ENCODE measurements at regions not wholly inside any gene's neighbourhood (a gene's known extent, or its start where the extent isn't known, plus 50 kb on each side); places are given as distances from the start of the nearest gene placed in this dataset.

DNA sequence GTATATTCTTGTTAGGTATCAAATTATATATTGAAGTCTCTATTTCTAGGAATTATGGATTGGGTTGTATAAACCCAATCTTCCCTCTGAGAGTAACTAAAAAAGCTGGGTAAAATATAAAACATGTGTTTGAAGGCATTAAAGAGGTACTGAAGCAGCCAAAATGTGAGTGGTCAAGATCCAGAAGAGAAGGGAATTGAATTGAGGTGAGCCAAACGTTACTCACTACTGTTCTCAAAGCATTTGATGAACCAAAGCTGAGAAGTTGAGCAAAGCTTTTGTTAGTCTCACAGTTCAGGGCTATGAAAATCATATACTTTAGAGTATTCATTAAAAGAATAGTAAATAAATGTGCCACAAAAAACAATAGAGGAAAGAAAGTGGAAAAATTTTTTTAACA, 365.8 kb downstream of the BCKDHB start:
- TF ChIP-seq POLR2A (IDR thresholded peaks at IDR 0.05; ENCODE audit: low read depth, low read length) (no peak), POLR2AphosphoS5 (IDR thresholded peaks at IDR 0.05; ENCODE audit: low read depth, low read length) (no peak), TAF1 (IDR thresholded peaks at IDR 0.05; ENCODE audit: borderline replicate concordance, low read depth, low read length) (no peak)
